Activated naive CD8-positive, alpha-beta T cell treated with anti-CD3 and anti-CD28 coated beads, Interleukin-2, amount 10 ng/mL, durations not matched to agents 7 days and 5 days (primary cell): ENCODE measurements at regions not wholly inside any gene's neighbourhood (a gene's known extent, or its start where the extent isn't known, plus 50 kb on each side); places are given as distances from the start of the nearest gene placed in this dataset.
"Not testable (repeated sequence)": the region's sequence is repeated elsewhere in the genome, so short reads cannot be mapped to it uniquely, and the experiment has no call there.

ENCODE experiments used
- ATAC-seq: fragments of 150-1000 bp; cut with Tn5 transposase; one replicate; pipeline ENCODE4 v1.10.0; 2021; ENCODE audit warnings: low read depth, moderate library complexity
- POLR2A ChIA-PET: fragments of 350-600 bp; sonication (Branson Sonifier 250); formaldehyde crosslinking; loops from one replicate; lab custom pipeline; 2021; ENCODE audit warnings: antibody characterized with exemption; lab: Charles Lee
- DNase-seq: peaks from one replicate; pipeline ENCODE4 v3.0.0; 2021
- H3K27ac Mint-ChIP-seq: one replicate; pipeline ENCODE4 v1.8.0; 2022; ENCODE audit warnings: mild to moderate bottlenecking, mixed read lengths
- H3K27me3 Mint-ChIP-seq: one replicate; pipeline ENCODE4 v1.8.0; 2022; ENCODE audit warnings: mild to moderate bottlenecking, moderate library complexity, mixed read lengths
- H3K36me3 Mint-ChIP-seq: one replicate; pipeline ENCODE4 v1.8.0; 2021; ENCODE audit warnings: mild to moderate bottlenecking, mixed read lengths
- H3K4me1 Mint-ChIP-seq: one replicate; pipeline ENCODE4 v1.8.0; 2021; ENCODE audit warnings: mixed read lengths
- H3K4me3 Mint-ChIP-seq: one replicate; pipeline ENCODE4 v1.8.0; 2022; ENCODE audit warnings: mild to moderate bottlenecking, moderate library complexity, mixed read lengths
- H3K9me3 Mint-ChIP-seq: one replicate; pipeline ENCODE4 v1.8.0; 2021; ENCODE audit warnings: mixed read lengths

DNA sequence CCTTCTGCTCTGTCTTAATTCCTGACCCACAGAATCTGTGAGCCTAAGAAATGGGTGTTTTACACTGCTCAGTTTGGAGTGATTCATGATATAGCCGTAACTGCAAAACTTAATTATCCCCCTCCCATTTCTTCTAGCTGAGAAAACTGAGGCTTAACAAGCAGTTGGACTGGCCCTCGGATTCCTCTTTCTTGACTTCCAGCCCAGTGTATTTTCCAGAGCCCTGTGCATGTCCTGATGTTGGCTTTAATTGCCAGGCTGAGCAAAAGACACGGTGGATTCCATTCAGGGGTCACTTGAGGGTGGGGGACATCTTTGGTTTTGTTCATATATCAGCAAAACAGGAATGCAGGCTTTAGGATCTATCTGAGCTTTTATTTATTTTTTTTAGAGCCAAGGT, 489.8 kb downstream of the TYW1 start:
- Mint-ChIP-seq H3K4me1 (no peaks in the 10 kb centered on the region), H3K27ac (no peak overlapping the region), H3K4me3 (no peak overlapping the region), H3K9me3 (peaks cover 1% of the 10 kb centered on the region), H3K27me3 (peaks cover 2% of the 10 kb centered on the region), H3K36me3 (no peaks in the 10 kb centered on the region)
- POLR2A ChIA-PET: no interaction called here
- ATAC-seq (no peak), DNase-seq (no peak)

DNA sequence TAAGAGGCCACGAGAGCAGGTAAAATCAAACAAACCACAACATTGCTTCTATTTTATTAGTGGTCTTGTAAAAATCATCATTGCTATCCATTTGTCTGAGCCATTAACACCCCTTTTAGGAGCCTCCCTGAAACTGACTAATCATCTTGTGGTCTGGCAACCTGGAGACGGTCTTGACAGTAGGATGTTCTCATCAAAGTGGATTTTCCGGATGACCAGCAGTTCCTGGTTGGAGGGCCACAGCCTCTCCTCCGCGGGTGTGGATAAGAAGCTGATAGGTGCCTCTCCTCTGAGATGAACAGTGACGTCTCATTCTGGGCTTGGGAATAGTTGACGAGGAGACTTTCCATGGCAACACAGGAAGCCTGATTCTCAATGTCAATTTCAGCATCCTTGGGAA, 490.7 kb downstream of the TYW1 start:
- no peak overlapping the region for H3K4me3 Mint-ChIP-seq
- POLR2A ChIA-PET: no interaction called here
- no peaks in the 10 kb centered on the region for H3K4me1 Mint-ChIP-seq
- ATAC-seq (no peak), DNase-seq (no peak)
- peaks cover 2% of the 10 kb centered on the region for H3K27me3 Mint-ChIP-seq
- H3K36me3 Mint-ChIP-seq: no peaks in the 10 kb centered on the region
- peaks cover 3% of the 10 kb centered on the region for H3K9me3 Mint-ChIP-seq
- H3K27ac Mint-ChIP-seq: no peak overlapping the region

GRCh38 chr7:67489881-67490280, 493.2 kb downstream of the TYW1 start:
- no peaks in the 10 kb centered on the region for H3K36me3 Mint-ChIP-seq
- no peak overlapping the region for H3K27ac Mint-ChIP-seq
- H3K4me3 Mint-ChIP-seq: no peak overlapping the region
- POLR2A ChIA-PET: no interaction called here
- DNase-seq (no peak), ATAC-seq (no peak)
- no peaks in the 10 kb centered on the region for H3K27me3 Mint-ChIP-seq
- H3K9me3 Mint-ChIP-seq: peaks cover 7% of the 10 kb centered on the region
- H3K4me1 Mint-ChIP-seq: no peaks in the 10 kb centered on the region

- POLR2A ChIA-PET: no interaction called here
- ATAC-seq (no peak), DNase-seq (no peak)
- H3K36me3 Mint-ChIP-seq: no peaks in the 10 kb centered on the region
- H3K27me3 Mint-ChIP-seq: no peaks in the 10 kb centered on the region
- no peak overlapping the region for H3K27ac Mint-ChIP-seq
- H3K9me3 Mint-ChIP-seq: peaks cover 14% of the 10 kb centered on the region
- H3K4me1 Mint-ChIP-seq: no peaks in the 10 kb centered on the region
- no peak overlapping the region for H3K4me3 Mint-ChIP-seq
Observed at GRCh38 chr7:67493366-67493765, 496.7 kb downstream of the TYW1 start.

- DNase-seq (no peak), ATAC-seq (no peak)
- Mint-ChIP-seq H3K4me3 (no peak overlapping the region), H3K36me3 (no peaks in the 10 kb centered on the region), H3K9me3 (peaks cover 17% of the 10 kb centered on the region), H3K27ac (no peak overlapping the region), H3K27me3 (no peaks in the 10 kb centered on the region), H3K4me1 (no peaks in the 10 kb centered on the region)
- POLR2A ChIA-PET: no interaction called here
Observed at GRCh38 chr7:67496589-67496988, 500.0 kb downstream of the TYW1 start.

DNA sequence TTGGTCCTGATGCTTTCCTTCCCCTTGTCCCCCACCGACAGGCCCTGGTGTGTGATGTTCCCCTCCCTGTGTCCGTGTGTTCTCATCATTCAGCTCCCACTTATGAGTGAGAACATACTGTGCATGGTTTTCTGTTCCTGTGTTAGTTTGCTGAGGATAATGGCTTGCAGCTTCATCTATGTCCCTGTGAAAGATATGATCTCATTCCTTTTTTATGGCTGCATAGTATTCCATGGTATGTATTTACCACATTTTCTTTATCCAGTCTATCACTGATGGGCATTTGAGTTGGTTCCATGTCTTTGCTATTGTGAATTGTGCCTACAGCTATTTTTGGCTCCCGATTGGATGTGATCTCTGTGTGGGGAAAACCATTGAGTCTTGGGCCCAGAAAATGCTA, 501.3 kb downstream of the TYW1 start:
- POLR2A ChIA-PET, H3K4me1 Mint-ChIP-seq, H3K4me3 Mint-ChIP-seq, H3K27me3 Mint-ChIP-seq, DNase-seq, ATAC-seq, H3K27ac Mint-ChIP-seq, H3K36me3 Mint-ChIP-seq: not testable (repeated sequence)
- H3K9me3 Mint-ChIP-seq: peaks cover 15% of the 10 kb centered on the region

- H3K36me3 Mint-ChIP-seq: no peaks in the 10 kb centered on the region
- H3K4me1 Mint-ChIP-seq: no peaks in the 10 kb centered on the region
- ATAC-seq (no peak), DNase-seq (no peak)
- no peak overlapping the region for H3K27ac Mint-ChIP-seq
- POLR2A ChIA-PET: no interaction called here
- no peaks in the 10 kb centered on the region for H3K27me3 Mint-ChIP-seq
- peaks cover 11% of the 10 kb centered on the region for H3K9me3 Mint-ChIP-seq
- no peak overlapping the region for H3K4me3 Mint-ChIP-seq
Observed at GRCh38 chr7:67502929-67503328, 506.3 kb downstream of the TYW1 start.

DNA sequence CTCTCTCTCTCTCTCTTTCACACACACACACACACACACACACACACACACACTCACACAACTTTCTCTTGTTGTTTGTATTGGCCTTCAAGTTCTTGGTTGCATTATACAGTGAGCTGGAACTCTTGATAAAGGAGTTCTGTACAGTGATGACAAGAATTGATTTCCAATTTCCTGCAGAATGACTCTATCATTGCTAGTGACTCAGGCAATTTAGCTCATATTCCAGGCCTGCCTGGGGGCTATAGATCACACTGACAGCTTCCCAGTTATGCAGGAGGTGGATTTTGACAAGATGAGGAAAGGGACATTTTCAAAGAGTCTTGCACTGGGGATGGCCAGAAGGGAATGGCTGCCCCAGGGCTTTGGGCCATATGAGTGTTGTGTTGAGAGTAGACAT, 508.8 kb downstream of the TYW1 start:
- Mint-ChIP-seq H3K4me1 (no peaks in the 10 kb centered on the region), H3K9me3 (peaks cover 3% of the 10 kb centered on the region), H3K27me3 (no peaks in the 10 kb centered on the region), H3K4me3 (no peak overlapping the region), H3K27ac (no peak overlapping the region), H3K36me3 (no peaks in the 10 kb centered on the region)
- no peak for DNase-seq
- no peak for ATAC-seq
- POLR2A ChIA-PET: no interaction called here

DNA sequence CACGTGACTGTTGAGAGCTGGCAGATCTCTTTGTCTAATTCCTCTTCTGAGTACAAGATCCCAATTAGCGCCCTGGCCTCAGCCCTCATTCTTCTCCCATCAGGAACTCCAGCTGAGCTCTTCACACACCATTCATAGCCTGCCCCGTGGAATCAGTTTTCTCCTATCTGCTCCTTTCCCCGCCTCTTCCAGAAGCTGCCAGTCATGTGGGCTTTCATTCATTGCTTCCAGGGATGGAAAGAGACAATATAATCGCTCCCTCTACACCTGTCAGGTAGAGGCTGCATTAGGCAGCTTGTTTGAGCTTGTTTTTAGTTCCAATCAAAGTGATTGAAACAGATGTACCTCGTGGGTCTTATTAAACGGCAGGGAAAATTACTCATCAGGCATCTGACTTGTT, 515.8 kb downstream of the TYW1 start:
- no peaks in the 10 kb centered on the region for H3K9me3 Mint-ChIP-seq
- POLR2A ChIA-PET: no interaction called here
- DNase-seq (no peak), ATAC-seq (no peak)
- H3K36me3 Mint-ChIP-seq: no peaks in the 10 kb centered on the region
- H3K27ac Mint-ChIP-seq: no peak overlapping the region
- no peaks in the 10 kb centered on the region for H3K27me3 Mint-ChIP-seq
- H3K4me1 Mint-ChIP-seq: no peaks in the 10 kb centered on the region
- H3K4me3 Mint-ChIP-seq: no peak overlapping the region

DNA sequence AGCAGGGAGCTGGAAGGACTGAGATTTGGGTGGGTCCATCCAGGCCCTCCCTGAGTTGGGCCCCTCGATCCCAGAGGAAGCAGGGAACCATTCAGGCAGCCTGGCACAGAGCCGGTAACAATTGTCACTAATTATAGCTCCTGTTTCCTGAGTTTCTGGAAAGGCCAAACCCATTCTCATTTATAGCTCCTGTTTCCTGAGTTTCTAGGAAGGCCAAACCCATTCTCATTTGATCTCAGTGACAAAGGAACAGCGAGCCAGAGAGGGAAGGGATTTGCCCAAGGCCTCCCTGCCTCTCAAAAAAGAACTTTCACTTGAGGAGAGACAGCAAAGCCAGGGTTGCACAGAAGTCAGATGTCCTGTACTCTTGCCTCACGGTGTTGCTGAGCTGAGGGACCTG, 521.9 kb downstream of the TYW1 start:
- H3K4me3 Mint-ChIP-seq: no peak overlapping the region
- peaks cover 5% of the 10 kb centered on the region for H3K9me3 Mint-ChIP-seq

GRCh38 chr7:67519171-67519570, 522.5 kb downstream of the TYW1 start:
- Mint-ChIP-seq H3K27ac (no peak overlapping the region), H3K4me3 (no peak overlapping the region), H3K36me3 (no peaks in the 10 kb centered on the region), H3K4me1 (no peaks in the 10 kb centered on the region), H3K27me3 (no peaks in the 10 kb centered on the region), H3K9me3 (peaks cover 5% of the 10 kb centered on the region)
- ATAC-seq: no peak
- POLR2A ChIA-PET: no interaction called here
- no peak for DNase-seq

More for the DNA sequence above, 521.9 kb downstream of the TYW1 start:
- DNase-seq (no peak), ATAC-seq (no peak)
- H3K27me3 Mint-ChIP-seq: no peaks in the 10 kb centered on the region
- no peak overlapping the region for H3K27ac Mint-ChIP-seq
- POLR2A ChIA-PET: no interaction called here
- H3K36me3 Mint-ChIP-seq: no peaks in the 10 kb centered on the region
- H3K4me1 Mint-ChIP-seq: no peaks in the 10 kb centered on the region

DNA sequence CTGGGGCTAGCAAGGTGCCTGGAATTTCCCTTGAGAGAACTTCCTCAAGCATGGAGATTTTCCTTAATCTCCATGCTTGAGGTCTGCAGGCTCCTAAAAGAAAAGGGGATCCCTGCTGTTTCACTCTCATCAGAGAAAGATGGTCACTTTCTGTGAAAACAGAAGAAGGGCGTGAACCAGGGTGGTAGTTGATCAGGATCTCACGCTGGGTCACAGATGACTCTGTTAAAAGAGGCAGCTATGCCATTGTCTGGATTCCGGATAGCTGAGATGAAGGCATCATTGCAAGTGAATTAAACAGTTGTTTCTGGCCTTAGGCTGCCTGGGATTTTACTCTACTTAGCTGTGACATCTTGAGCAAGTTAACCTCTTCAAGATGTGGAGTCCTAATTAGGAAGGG, 525.9 kb downstream of the TYW1 start:
- POLR2A ChIA-PET: no interaction called here
- no peak overlapping the region for H3K27ac Mint-ChIP-seq
- no peak overlapping the region for H3K4me3 Mint-ChIP-seq
- peaks cover 7% of the 10 kb centered on the region for H3K9me3 Mint-ChIP-seq
- ATAC-seq (no peak), DNase-seq (no peak)
- no peaks in the 10 kb centered on the region for H3K36me3 Mint-ChIP-seq
- H3K4me1 Mint-ChIP-seq: no peaks in the 10 kb centered on the region
- peaks cover 2% of the 10 kb centered on the region for H3K27me3 Mint-ChIP-seq

DNA sequence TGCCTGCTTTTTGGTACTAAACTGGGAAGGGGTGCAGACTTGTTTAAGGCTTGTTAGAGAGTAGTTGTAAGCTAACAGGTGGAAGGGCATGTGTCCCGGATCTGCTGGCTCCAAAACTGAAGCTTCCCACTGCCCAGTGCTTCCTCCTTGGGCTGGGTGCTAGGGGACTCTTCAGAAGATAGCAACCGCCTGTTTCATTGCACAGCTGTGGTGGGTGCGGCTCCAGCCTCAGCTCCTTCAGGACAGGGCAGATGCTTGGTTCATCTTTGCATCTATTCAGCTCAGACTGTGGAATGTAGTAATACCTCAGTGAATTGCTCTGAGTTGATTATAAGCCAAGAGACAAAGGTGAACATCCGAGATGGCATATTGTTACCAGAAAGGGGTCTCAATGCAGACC, 527.1 kb downstream of the TYW1 start:
- no peak for ATAC-seq
- Mint-ChIP-seq H3K4me1 (no peaks in the 10 kb centered on the region), H3K9me3 (peaks cover 7% of the 10 kb centered on the region), H3K27me3 (peaks cover 2% of the 10 kb centered on the region), H3K36me3 (no peaks in the 10 kb centered on the region), H3K4me3 (no peak overlapping the region), H3K27ac (no peak overlapping the region)
- POLR2A ChIA-PET: no interaction called here
- DNase-seq: no peak

DNA sequence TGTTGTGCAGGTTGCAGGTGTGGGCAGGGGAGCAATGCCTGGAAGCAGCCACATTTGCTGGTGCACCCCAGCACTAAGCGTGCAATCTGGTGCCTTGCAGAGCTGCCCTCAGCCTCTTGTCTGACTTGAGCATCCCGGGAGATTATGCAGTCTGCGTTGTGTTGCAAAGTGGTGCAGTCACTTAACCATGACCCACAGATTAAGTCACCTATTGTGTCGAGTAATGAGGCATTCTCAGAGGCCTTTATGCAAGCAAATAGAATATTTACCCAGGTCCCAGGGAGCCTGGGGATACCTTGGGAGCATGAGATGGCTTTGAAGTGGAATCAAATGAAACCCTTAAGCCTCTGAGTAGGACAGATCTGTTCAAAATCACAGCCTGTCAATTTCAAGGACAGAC, 529.0 kb downstream of the TYW1 start:
- peaks cover 1% of the 10 kb centered on the region for H3K9me3 Mint-ChIP-seq
- H3K4me3 Mint-ChIP-seq: no peak overlapping the region
- H3K27me3 Mint-ChIP-seq: peaks cover 2% of the 10 kb centered on the region
- no peak overlapping the region for H3K27ac Mint-ChIP-seq
- POLR2A ChIA-PET: no interaction called here
- H3K4me1 Mint-ChIP-seq: no peaks in the 10 kb centered on the region
- no peaks in the 10 kb centered on the region for H3K36me3 Mint-ChIP-seq
- ATAC-seq: no peak
- DNase-seq: no peak
